Right ventricle myocardium inferior (tissue), 1 donor: ENCODE measurements at regions not wholly inside any gene's neighbourhood (a gene's known extent, or its start where the extent isn't known, plus 50 kb on each side); places are given as distances from the start of the nearest gene placed in this dataset.

Experiments
- ATAC-seq: fragments of 200-7000 bp; cut with Tn5 transposase; one replicate; pipeline ENCODE4 v1.9.1; 2020; ENCODE audit warnings: mild to moderate bottlenecking, moderate library complexity
- DNase-seq: peaks from one replicate; pipeline ENCODE4 v3.0.0; 2021; ENCODE audit errors: missing footprints
- intact Hi-C: fragments of 100-400 bp; cut with DNase I; formaldehyde crosslinking; loops from one replicate; pipeline ENCODE4 v1.11.0; 2022
- donor health status: DM: no; HTN: yes; CAD: no; lungs with severe emphysema.

GRCh38 chr2:6254441-6254840, 562.3 kb downstream of the SOX11 start:
- ATAC-seq (no peak), DNase-seq (no peak)
- intact Hi-C loops, result no loop called here

GRCh38 chr2:6264198-6264597, 572.0 kb downstream of the SOX11 start:
- DNase-seq (no peak), ATAC-seq (no peak)
- intact Hi-C loops, result no loop called here

GRCh38 chr2:6281524-6281923, 584.2 kb downstream of the CMPK2 start:
- intact Hi-C loops, result no loop called here
- ATAC-seq (no peak), DNase-seq (no peak)

GRCh38 chr2:6283259-6283658, 582.4 kb downstream of the CMPK2 start:
- intact Hi-C loops, result no loop called here
- no peak for ATAC-seq

GRCh38 chr2:6287406-6287805, 578.3 kb downstream of the CMPK2 start:
- ATAC-seq (no peak), DNase-seq (no peak)
- intact Hi-C loops, result no loop called here

More at GRCh38 chr2:6283259-6283658, 582.4 kb downstream of the CMPK2 start:
- no peak for DNase-seq

GRCh38 chr2:6288791-6289190, 576.9 kb downstream of the CMPK2 start:
- intact Hi-C loops, result no loop called here
- ATAC-seq, result no peak
- DNase-seq, result no peak

GRCh38 chr2:6290217-6291015, 575.3 kb downstream of the CMPK2 start:
- ATAC-seq (no peak), DNase-seq (no peak)
- intact Hi-C loops, result no loop called here

- DNase-seq, result no peak
- ATAC-seq, result no peak
- intact Hi-C loops, result no loop called here
Observed at GRCh38 chr2:6294791-6295190, 570.9 kb downstream of the CMPK2 start.

GRCh38 chr2:6297238-6297637, 568.5 kb downstream of the CMPK2 start:
- DNase-seq (no peak), ATAC-seq (no peak)
- intact Hi-C loops, result no loop called here

GRCh38 chr2:6301426-6301825, 564.3 kb downstream of the CMPK2 start:
- DNase-seq (no peak), ATAC-seq (no peak)
- intact Hi-C loops, result no loop called here

- ATAC-seq (no peak), DNase-seq (no peak)
- intact Hi-C loops, result no loop called here
Observed at GRCh38 chr2:6308986-6309385, 556.7 kb downstream of the CMPK2 start.

GRCh38 chr2:6309415-6310255, 556.1 kb downstream of the CMPK2 start:
- intact Hi-C loops, result no loop called here
- no peak for ATAC-seq
- DNase-seq, result no peak

- intact Hi-C loops, result no loop called here
- DNase-seq (no peak), ATAC-seq (no peak)
Observed at GRCh38 chr2:6310256-6311215, 555.2 kb downstream of the CMPK2 start.

GRCh38 chr2:6312367-6312766, 553.3 kb downstream of the CMPK2 start:
- DNase-seq (no peak), ATAC-seq (no peak)
- intact Hi-C loops, result no loop called here

GRCh38 chr2:6314218-6314960, 551.3 kb downstream of the CMPK2 start:
- intact Hi-C loops, result no loop called here
- DNase-seq, result no peak
- ATAC-seq, result no peak

GRCh38 chr2:6325616-6326015, 540.1 kb downstream of the CMPK2 start:
- intact Hi-C loops, result no loop called here
- DNase-seq (no peak), ATAC-seq (no peak)

- no peak for ATAC-seq
- DNase-seq, result no peak
- intact Hi-C loops, result no loop called here
Observed at GRCh38 chr2:6326958-6327357, 538.7 kb downstream of the CMPK2 start.

- DNase-seq (no peak), ATAC-seq (no peak)
- intact Hi-C loops, result no loop called here
Observed at GRCh38 chr2:6336752-6337471, 528.8 kb downstream of the CMPK2 start.
